CD4-positive, alpha-beta T cell treated with Interleukin-17A for 1 hour (primary cell): ENCODE measurements at regions not wholly inside any gene's neighbourhood (a gene's known extent, or its start where the extent isn't known, plus 50 kb on each side); places are given as distances from the start of the nearest gene placed in this dataset.

Experiments
- DNase-seq: peaks from one replicate; pipeline ENCODE4 v3.0.0-alpha.2; 2020

GRCh38 chr3:74124782-74125181 lies 489.7 kb downstream of the CNTN3 start:
- DNase-seq: no peak

- no peak for DNase-seq
Observed at GRCh38 chr3:74122281-74122680, 492.2 kb downstream of the CNTN3 start.

GRCh38 chr3:74121761-74122160 lies 492.7 kb downstream of the CNTN3 start:
- DNase-seq: no peak

DNA sequence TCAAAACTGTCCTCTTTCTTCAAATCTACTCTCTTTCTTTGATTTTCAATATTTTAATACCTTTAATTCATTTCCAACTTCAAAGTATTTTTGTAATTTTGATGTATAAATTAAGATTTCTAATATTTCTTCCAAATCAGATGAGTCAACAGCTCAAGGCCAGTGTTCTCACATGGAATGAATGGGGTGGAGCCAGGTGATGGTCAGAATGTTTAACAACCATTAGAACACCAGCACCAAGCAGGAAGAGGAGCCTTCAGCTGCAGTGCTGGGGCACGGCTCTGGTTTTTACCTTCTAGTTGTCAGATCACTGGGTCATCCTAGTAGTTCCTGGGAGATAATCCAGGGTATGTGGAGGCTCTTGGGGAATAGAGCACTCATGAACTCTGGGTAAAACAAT lies 494.5 kb upstream of the PDZRN3 start:
- no peak for DNase-seq

- DNase-seq: no peak
Observed at GRCh38 chr3:74115906-74116305, 491.2 kb upstream of the PDZRN3 start.

GRCh38 chr3:74107451-74107850 lies 482.7 kb upstream of the PDZRN3 start:
- DNase-seq: no peak

DNA sequence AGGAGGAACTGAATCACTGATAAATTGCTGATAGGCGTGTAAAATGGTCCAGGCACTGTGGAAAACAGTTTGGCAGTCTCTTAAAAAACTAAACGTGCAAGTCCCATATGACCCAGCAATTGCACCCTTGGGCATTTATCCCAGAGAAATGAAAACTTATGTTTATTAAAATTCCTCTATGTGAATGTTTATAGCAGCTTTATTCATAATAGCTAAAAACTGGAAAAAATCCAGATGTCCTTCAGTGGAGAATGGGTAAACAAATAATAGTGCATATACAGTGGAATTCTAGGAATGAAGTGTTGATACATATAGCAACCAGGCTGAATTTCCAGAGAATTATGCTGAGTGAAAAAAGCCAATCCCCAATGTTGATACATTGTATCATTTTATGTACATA lies 482.2 kb upstream of the PDZRN3 start:
- no peak for DNase-seq

GRCh38 chr3:74091204-74091603 lies 466.5 kb upstream of the PDZRN3 start:
- DNase-seq: no peak

- no peak for DNase-seq
Observed at GRCh38 chr3:74089814-74090213, 465.1 kb upstream of the PDZRN3 start.

- no peak for DNase-seq
Observed at GRCh38 chr3:74080056-74080461, 455.3 kb upstream of the PDZRN3 start.

DNA sequence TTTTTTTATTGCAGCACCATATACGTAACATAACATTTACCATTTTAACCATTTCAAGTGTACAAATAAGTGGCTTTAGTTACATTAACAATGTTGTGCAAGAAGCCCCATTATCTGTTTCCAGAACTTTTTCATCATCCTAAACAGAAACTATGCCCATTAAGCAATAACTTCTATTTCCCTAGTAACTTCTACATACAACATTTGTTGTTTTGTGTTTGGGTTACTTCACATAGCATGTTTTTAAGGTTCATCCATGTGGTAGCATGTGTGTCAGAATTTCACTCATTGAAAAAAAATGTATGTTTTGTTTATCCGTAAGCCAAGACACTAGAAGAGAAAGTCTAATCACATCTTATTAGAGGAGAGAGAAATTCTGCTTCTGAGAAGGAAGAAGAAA lies 450.5 kb upstream of the PDZRN3 start:
- no peak for DNase-seq

DNA sequence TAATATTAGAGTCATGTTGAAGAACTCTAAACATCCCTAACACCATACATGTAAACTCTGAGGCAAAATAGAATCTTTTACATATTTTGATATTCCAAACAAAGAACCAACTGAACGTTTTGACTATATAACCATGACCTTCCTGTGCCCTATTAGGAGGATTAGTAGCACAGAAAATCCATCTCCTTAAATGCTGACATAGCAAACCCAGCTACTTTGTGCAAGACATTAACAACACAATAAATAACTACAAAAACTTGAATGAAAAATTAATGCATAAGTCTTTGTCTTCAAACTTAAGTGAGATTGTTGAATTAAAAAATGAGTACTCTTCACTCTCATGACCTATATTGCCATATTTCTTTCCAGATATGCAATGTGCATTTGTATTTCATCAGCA lies 450.0 kb upstream of the PDZRN3 start:
- no peak for DNase-seq

- DNase-seq: no peak
Observed at GRCh38 chr3:74067296-74067695, 442.6 kb upstream of the PDZRN3 start.

DNA sequence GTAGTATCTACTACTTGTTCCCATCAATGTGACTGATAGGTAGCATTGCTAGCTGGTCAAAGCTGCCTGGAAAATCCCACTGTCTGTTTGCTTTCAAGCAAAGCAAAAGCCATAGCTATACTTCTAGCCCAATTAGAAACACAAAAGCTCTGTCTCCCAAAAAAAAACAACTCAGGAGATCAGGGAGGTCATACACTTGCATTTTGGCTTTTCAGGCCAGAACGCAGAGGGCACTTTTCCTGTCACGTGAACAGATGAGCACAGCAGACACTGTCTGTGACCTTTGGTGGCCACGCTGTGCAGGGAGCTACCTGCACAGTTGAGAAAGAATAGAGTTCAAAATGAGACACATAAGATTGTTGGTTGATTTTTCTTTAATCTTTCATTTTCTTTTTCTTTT lies 441.7 kb upstream of the PDZRN3 start:
- no peak for DNase-seq

DNA sequence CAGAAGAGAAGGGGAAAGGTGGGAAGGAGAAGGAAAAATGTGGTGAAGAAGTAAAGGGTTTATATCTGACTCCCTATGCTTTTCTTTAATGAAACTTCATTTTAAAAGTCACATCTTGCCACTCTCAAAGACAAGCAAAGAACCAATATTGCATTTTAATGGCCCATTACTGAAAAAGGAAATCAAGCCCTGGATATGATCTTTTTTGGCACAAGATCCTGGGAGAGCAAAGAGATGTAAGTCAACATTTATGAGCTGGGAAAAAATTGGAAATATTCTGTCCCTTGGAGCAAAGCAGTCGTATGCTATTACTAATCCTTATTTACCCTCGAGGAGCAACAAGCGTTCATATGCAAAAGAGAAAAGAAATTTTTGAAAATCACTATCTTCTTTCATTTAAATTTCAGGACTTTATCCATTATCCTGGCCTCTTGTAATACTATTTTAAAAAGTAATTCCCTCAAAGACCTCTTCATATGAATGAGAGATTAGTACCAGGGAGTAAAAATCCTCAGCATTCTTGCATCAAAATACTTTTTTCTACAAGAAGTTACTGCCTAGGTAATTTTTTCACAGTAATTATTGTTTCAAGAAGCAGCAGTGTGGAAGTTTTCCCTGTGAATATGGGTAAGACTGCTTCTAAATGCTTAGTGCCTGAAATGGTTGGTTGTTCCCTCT lies 435.3 kb upstream of the PDZRN3 start:
- DNase-seq: no peak

- no peak for DNase-seq
Observed at GRCh38 chr3:74059301-74059922, 434.7 kb upstream of the PDZRN3 start.

DNA sequence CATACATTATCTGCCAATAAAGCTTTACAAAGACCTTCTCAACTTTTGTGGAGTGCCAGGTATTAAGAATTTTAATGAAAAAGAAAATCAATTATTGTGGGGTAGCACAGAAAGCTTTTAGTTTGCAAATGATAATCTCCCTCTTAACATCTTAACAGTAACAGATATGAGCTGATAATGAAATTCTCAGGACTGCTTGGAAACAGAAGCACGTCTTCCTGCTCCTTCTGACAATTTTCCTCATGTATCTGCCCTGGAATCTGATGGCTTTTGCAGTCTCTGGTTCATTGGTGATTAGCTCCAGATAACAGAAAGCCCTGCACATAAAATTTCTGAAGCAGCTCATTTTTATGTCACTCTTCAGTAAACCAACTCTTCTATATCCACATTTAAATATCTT lies 432.4 kb upstream of the PDZRN3 start:
- DNase-seq: no peak

DNA sequence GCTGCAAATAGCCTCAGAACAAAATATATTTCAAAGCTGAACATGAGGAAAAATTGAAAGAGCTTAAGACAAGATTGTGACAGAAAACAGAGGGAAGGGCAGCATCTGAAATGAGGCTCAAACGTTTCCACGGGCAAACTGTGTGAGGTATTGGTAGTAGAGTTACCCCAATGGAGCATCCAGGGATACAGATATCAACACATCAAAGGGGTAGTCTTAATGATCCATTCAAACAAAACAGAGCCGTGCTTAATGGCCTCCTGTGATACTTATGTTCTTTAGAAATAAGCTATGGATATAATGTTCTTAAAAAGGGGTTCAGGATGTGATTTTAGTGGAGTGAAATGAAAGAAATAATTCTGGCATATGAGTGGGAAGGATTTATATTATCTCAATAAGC lies 430.3 kb upstream of the PDZRN3 start:
- DNase-seq: no peak

GRCh38 chr3:74054566-74054965 lies 429.8 kb upstream of the PDZRN3 start:
- no peak for DNase-seq

DNA sequence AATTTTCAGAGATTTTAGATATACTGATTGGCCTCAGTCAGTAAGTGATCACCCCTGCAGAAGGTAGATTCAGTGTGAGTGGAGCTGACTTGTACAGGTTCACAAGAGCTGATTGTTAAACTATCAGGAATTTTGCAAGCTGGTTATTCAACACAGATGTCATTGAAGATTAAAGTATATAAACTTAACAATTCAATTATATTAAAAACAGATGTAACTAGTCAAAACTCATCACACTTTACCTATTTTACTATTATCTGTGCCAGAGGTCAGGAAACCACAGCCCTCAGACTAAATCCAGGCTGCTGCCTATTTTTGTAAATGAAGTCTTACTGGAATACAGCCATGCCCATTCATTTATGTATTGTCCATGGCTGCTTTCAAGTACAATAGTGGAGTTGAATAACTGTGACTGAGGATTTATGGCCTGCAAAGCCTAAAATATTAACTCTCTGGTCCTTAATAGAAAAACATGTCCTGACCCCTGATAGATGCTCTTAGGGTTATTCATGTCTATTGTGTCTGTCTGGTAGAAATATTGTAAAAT lies 429.3 kb upstream of the PDZRN3 start:
- DNase-seq: no peak

DNA sequence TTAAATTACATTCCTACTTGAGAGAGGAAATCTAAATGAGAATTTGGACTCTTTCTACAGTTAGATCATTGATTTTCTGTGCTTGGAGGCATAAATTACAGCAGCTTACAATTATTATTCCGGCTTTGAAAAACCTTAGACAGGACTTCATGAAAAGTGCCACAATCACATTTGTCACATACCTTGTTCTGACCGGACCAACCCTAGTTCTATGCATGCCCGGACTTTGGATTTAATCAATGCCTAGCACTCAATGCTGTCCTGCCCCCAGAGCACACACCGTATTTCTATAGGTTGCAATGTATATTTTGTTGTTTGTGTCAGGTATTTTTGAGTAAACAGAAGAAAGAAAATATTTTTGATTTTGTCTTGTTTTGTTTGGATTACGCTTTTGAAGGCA lies 424.7 kb upstream of the PDZRN3 start:
- no peak for DNase-seq

- DNase-seq: no peak
Observed at GRCh38 chr3:74048699-74049098, 424.0 kb upstream of the PDZRN3 start.

DNA sequence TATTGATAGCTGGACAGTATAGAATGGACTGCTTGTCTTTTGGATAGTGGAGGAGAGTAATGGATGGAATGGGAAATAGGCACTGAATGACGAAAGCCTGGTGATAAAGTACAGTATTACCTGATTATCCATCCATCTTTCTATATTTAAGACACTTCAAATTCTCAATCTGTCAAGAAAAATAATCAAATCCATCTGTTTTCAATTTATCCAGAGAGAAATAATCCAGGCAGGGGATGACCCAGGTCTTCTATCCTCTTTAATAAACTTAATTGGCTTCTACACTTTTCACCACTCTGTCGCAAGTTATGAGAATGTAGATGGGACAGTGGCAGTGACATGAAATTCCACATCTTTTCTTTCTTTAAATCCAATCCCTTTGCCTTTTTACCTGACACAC lies 420.3 kb upstream of the PDZRN3 start:
- DNase-seq: no peak

DNA sequence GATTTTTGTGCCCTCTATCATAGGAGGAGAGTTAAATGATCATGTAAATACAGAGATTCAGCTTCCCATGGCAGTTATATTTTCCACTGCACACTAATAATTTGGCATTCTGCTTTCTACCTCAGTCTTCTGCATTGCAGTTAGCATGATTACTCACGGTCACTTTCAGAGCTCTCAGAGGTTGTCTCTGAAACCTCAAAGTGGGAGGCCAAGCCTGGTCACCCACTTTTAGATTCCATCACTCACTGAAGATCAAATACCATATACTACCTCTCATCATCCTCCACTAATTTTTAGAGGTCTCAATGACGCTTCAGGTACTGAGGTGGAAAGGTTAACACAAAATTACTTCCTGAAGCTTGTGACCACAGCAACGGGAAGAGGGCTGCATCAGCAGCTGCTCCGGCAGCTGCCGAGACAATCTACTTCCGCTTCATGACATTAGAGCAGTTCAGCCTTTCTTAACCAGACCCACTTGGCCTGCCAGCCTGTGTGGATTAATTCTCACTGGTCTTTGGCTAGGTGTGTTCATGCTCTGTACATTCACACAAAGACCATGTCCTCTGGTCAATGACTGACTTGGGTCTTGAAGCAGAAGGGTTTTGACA lies 416.4 kb upstream of the PDZRN3 start:
- DNase-seq: no peak
